Mesothelial cell of epicardium (in vitro differentiated cells): ENCODE measurements at regions not wholly inside any gene's neighbourhood (a gene's known extent, or its start where the extent isn't known, plus 50 kb on each side); places are given as distances from the start of the nearest gene placed in this dataset.

Experiments used
- DNase-seq, 2 experiments: peaks; one replicate each; pipeline ENCODE4 v3.0.0; 2021; ENCODE audit warnings: low spot score in 2 of 2; ENCODE audit not compliant: unreplicated experiment in 2 of 2
- H3K27ac Mint-ChIP-seq: 2 replicates; pipeline ENCODE4 v1.8.0; 2021; ENCODE audit warnings: mixed read lengths
- H3K27me3 Mint-ChIP-seq: 2 replicates; pipeline ENCODE4 v1.8.0; 2021; ENCODE audit warnings: low read depth, mixed read lengths
- H3K36me3 Mint-ChIP-seq: 2 replicates; pipeline ENCODE4 v1.8.0; 2021; ENCODE audit warnings: mixed read lengths
- H3K4me1 Mint-ChIP-seq: 2 replicates; pipeline ENCODE4 v1.8.0; 2021; ENCODE audit warnings: mixed read lengths
- H3K4me3 Mint-ChIP-seq: 2 replicates; pipeline ENCODE4 v1.8.0; 2021; ENCODE audit warnings: mild to moderate bottlenecking, moderate library complexity, mixed read lengths
- H3K9me3 Mint-ChIP-seq: 2 replicates; pipeline ENCODE4 v1.8.0; 2021; ENCODE audit warnings: mixed read lengths
- TF ChIP-seq, protein P1 (sequence below): fragments of 200-600 bp; sonication (generic); IDR thresholded peaks from one replicate; pipeline ENCODE4 v1.5.0; 2021; ENCODE audit warnings: antibody characterized with exemption; ENCODE audit not compliant: unreplicated experiment

DNA sequence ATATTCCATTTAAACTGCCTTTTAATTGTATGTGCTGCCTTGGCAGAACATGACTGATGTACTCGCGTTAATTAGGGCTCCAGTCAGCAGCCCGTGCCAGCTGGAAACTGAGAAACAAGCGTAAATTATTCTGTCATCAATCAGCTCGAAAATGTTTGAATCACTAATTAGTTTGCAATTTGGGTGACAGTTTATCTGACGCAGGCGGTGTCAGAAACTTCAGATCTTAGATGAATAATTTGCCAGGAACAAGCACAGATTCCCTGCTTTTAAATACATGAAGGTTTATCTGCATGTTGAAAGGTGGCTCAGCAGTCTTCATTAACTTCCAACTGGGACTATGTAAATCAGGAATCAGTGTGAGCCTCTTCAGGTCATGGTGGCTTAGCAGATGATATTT is 176.0 kb upstream of the TLE4 start:
- Mint-ChIP-seq H3K36me3 (no peaks in the 10 kb centered on the region), H3K27ac (no peak overlapping the region), H3K4me3 (no peak overlapping the region), H3K27me3 (peaks cover 5% of the 10 kb centered on the region), H3K9me3 (peaks cover 7% of the 10 kb centered on the region), H3K4me1 (no peaks in the 10 kb centered on the region)
- TF ChIP-seq, protein P1, sequence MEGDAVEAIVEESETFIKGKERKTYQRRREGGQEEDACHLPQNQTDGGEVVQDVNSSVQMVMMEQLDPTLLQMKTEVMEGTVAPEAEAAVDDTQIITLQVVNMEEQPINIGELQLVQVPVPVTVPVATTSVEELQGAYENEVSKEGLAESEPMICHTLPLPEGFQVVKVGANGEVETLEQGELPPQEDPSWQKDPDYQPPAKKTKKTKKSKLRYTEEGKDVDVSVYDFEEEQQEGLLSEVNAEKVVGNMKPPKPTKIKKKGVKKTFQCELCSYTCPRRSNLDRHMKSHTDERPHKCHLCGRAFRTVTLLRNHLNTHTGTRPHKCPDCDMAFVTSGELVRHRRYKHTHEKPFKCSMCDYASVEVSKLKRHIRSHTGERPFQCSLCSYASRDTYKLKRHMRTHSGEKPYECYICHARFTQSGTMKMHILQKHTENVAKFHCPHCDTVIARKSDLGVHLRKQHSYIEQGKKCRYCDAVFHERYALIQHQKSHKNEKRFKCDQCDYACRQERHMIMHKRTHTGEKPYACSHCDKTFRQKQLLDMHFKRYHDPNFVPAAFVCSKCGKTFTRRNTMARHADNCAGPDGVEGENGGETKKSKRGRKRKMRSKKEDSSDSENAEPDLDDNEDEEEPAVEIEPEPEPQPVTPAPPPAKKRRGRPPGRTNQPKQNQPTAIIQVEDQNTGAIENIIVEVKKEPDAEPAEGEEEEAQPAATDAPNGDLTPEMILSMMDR = no peak
- no peak for DNase-seq

DNA sequence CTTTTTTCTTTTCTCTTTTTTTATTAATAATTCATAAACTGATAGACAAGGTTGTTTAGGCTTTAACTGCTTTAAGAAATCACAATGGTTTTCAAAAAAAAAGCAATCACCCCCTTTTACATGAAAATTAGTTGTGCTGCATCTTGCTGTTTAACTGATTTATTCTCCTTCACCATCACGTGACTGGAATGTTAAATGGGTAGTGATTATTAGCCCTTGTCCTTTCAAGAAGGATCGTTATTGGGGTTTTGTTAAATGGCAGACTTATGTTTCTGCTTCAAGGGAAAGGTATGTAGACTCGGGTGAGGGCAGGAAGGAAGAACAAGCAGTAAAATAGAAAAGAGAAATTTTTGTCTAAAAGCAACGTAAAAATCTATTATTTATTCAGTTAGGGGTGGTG is 175.6 kb upstream of the TLE4 start:
- H3K4me3 Mint-ChIP-seq = no peak overlapping the region
- H3K27ac Mint-ChIP-seq = no peak overlapping the region
- no peak for DNase-seq
- H3K36me3 Mint-ChIP-seq = no peaks in the 10 kb centered on the region
- H3K4me1 Mint-ChIP-seq = no peaks in the 10 kb centered on the region
- peaks cover 7% of the 10 kb centered on the region for H3K9me3 Mint-ChIP-seq
- H3K27me3 Mint-ChIP-seq = peaks cover 5% of the 10 kb centered on the region
- TF ChIP-seq, protein P1 = no peak

DNA sequence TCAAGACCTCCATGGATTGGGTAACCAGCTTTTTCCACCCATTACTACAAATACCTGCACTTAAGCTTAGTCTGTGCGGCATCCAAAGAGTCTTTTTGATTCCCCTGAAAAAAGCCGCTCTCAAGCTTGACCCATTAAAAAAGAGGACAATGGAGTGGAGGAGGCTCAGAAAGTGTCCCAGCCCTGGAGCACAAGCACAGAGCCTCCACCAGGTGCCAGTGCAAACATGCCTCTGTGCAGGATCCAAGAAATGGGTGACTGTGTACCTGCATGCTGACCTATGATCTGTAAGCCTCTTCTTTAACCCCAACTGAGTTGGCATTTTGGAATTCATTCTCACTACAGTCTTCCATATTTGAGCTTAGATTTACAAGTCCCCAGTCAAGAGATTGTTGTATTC is 168.3 kb upstream of the TLE4 start:
- H3K36me3 Mint-ChIP-seq = no peaks in the 10 kb centered on the region
- no peak overlapping the region for H3K27ac Mint-ChIP-seq
- no peak overlapping the region for H3K4me3 Mint-ChIP-seq
- TF ChIP-seq, protein P1 = no peak
- DNase-seq = no peak
- peaks cover 25% of the 10 kb centered on the region for H3K27me3 Mint-ChIP-seq
- no peaks in the 10 kb centered on the region for H3K4me1 Mint-ChIP-seq
- no peaks in the 10 kb centered on the region for H3K9me3 Mint-ChIP-seq

DNA sequence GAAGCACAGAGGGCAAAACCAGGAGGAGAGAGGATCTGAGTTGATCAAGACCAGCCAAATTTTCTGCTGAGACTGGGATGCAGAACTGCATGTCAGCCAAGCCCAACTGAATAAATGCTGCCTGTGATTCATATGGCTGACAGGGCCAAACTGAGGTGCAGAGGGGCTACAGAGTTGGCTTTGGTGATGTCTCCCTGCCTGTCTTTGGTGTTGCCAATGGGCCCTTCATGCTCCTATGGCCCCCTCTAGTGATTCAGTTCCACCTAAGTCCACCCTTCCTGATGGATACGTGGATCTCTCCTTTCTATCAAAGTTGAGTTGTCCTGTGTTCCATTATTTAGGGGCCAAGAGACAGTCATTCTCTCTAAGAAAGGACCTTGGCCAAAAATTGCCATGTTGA is 163.6 kb upstream of the TLE4 start:
- peaks cover 3% of the 10 kb centered on the region for H3K4me1 Mint-ChIP-seq
- no peak overlapping the region for H3K27ac Mint-ChIP-seq
- H3K27me3 Mint-ChIP-seq = peaks cover 40% of the 10 kb centered on the region
- no peak overlapping the region for H3K4me3 Mint-ChIP-seq
- no peaks in the 10 kb centered on the region for H3K36me3 Mint-ChIP-seq
- H3K9me3 Mint-ChIP-seq = no peaks in the 10 kb centered on the region
- no peak for DNase-seq
- TF ChIP-seq, protein P1 = no peak

DNA sequence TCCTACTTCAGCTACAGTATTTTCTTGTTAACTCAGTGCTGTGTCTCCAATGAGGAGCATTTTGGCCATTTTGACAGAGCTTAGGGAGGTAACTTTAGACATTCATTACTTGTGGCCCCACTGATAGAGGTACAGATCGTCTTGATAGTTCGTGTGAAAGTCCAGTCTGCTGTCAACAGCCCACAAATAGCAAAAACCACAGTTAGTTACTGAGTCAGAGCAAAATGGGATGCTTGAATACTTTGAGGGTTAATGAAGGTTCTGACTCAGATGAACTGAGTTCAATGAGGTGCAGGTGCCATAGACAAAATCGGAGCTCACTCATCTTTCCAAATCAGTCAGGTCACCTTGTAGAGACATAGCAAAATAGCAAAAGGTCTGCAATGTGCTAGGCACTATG is 163.1 kb upstream of the TLE4 start:
- Mint-ChIP-seq H3K27me3 (peaks cover 37% of the 10 kb centered on the region), H3K4me1 (peaks cover 3% of the 10 kb centered on the region), H3K27ac (no peak overlapping the region), H3K36me3 (no peaks in the 10 kb centered on the region), H3K4me3 (no peak overlapping the region), H3K9me3 (no peaks in the 10 kb centered on the region)
- DNase-seq = no peak
- TF ChIP-seq, protein P1 = no peak

DNA sequence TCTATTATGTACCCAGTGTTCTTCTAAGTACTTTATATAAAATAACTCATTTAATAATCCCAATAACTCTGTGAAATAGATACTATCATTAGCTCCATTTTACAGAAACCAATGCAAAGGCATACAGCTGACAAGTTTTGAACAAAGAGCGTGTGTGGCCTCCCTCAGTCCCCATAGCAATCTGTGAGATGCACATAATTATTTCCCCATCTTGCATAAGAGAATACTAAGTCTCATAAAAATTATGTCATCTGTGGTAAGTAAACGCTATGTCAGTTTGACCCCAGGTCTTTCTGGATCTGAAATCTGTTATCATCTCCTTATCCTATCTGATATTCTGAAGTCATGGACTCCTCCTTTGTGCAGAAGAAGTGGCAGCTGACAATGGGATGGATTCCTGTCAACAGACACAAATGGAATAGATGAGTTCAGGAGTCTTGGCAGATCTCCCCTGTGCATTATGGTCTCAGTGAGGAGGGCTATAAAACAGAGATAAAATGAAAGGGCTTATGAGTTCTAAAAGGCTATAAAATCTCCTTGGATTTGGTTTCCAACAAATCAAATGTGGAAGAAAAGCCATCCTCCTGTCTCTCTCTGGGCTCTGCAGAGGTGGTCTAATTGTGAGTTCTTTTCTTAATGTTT is 162.5 kb upstream of the TLE4 start:
- Mint-ChIP-seq H3K27ac (no peak overlapping the region), H3K27me3 (peaks cover 34% of the 10 kb centered on the region), H3K36me3 (no peaks in the 10 kb centered on the region), H3K4me1 (peaks cover 3% of the 10 kb centered on the region), H3K9me3 (no peaks in the 10 kb centered on the region), H3K4me3 (no peak overlapping the region)
- TF ChIP-seq, protein P1 = no peak
- no peak for DNase-seq
